MV-4-11 (cell line): ENCODE measurements at regions not wholly inside any gene's neighbourhood (a gene's known extent, or its start where the extent isn't known, plus 50 kb on each side); places are given as distances from the start of the nearest gene placed in this dataset.

Source experiments
- DNase-seq: peaks from one replicate; lab custom pipeline; 2025; lab: John Stamatoyannopoulos, UW

GRCh38 chr2:176540995-176541394, 271.8 kb downstream of the MTX2 start:
- DNase-seq: no peak

GRCh38 chr2:176542476-176542875, 273.2 kb downstream of the MTX2 start:
- DNase-seq: no peak

GRCh38 chr2:176544557-176544956, 275.3 kb downstream of the MTX2 start:
- no peak for DNase-seq

- DNase-seq: no peak
These were observed 276.0 kb downstream of the MTX2 start for GRCh38 chr2:176544991-176545956.

- DNase-seq: no peak
These were observed 277.3 kb downstream of the MTX2 start for GRCh38 chr2:176546550-176546949.

GRCh38 chr2:176552501-176553135, 283.4 kb downstream of the MTX2 start:
- DNase-seq: no peak

- no peak for DNase-seq
These were observed 284.5 kb downstream of the MTX2 start for GRCh38 chr2:176553685-176554100.

- peak; percentile 29 for DNase-seq
These were observed 285.1 kb downstream of the MTX2 start for GRCh38 chr2:176554101-176555048.

- no peak for DNase-seq
These were observed 285.9 kb downstream of the MTX2 start for GRCh38 chr2:176555112-176555511.

- no peak for DNase-seq
These were observed 286.5 kb downstream of the MTX2 start for GRCh38 chr2:176555781-176556180.

GRCh38 chr2:176556373-176556772, 287.1 kb downstream of the MTX2 start:
- no peak for DNase-seq

- DNase-seq: no peak
These were observed 288.6 kb downstream of the MTX2 start for GRCh38 chr2:176557821-176558220.

GRCh38 chr2:176558574-176559140, 289.4 kb downstream of the MTX2 start:
- no peak for DNase-seq

GRCh38 chr2:176560296-176560695, 291.1 kb downstream of the MTX2 start:
- DNase-seq: no peak

GRCh38 chr2:176561706-176562105, 292.5 kb downstream of the MTX2 start:
- no peak for DNase-seq

- DNase-seq: no peak
These were observed 293.3 kb downstream of the MTX2 start for GRCh38 chr2:176562359-176563078.

GRCh38 chr2:176565641-176566323, 296.5 kb downstream of the MTX2 start:
- DNase-seq: no peak

- DNase-seq: no peak
These were observed 297.3 kb downstream of the MTX2 start for GRCh38 chr2:176566496-176566895.

- DNase-seq: no peak
These were observed 297.7 kb downstream of the MTX2 start for GRCh38 chr2:176566961-176567360.

- no peak for DNase-seq
These were observed 298.1 kb downstream of the MTX2 start for GRCh38 chr2:176567361-176567760.
